ENCODE measurements at regions not wholly inside any gene's neighbourhood (a gene's known extent, or its start where the extent isn't known, plus 50 kb on each side); places are given as distances from the start of the nearest gene placed in this dataset.
"Not testable (repeated sequence)": the region's sequence is repeated elsewhere in the genome, so short reads cannot be mapped to it uniquely, and the experiment has no call there.

GRCh38 chr6:112931832-112932231 is 584.7 kb downstream of the RFPL4B start:
- in situ Hi-C loops (cut with HindIII; ENCODE audit: low pct_unique_long_range_greater_than_20kb, low sequenced_read_pairs), result no loop called here
- DNase-seq (ENCODE audit: low read depth in 1 of 2, low spot score in 1 of 2), result no peak
- no peak for TF ChIP-seq JUND (IDR thresholded peaks at IDR 0.05; ENCODE audit: low read depth)

GRCh38 chr6:112933947-112934346 is 586.8 kb downstream of the RFPL4B start:
- in situ Hi-C loops (cut with HindIII; ENCODE audit: low pct_unique_long_range_greater_than_20kb, low sequenced_read_pairs), result no loop called here
- no peak for DNase-seq (ENCODE audit: low read depth in 1 of 2, low spot score in 1 of 2)
- no peak for TF ChIP-seq JUND (IDR thresholded peaks at IDR 0.05; ENCODE audit: low read depth)

- no peak for TF ChIP-seq JUND (IDR thresholded peaks at IDR 0.05; ENCODE audit: low read depth)
- in situ Hi-C loops (cut with HindIII; ENCODE audit: low pct_unique_long_range_greater_than_20kb, low sequenced_read_pairs), result no loop called here
- no peak for DNase-seq (ENCODE audit: low read depth in 1 of 2, low spot score in 1 of 2)
Measured at GRCh38 chr6:112934433-112935327, 587.5 kb downstream of the RFPL4B start.

- in situ Hi-C loops (cut with HindIII; ENCODE audit: low pct_unique_long_range_greater_than_20kb, low sequenced_read_pairs), result no loop called here
- DNase-seq (ENCODE audit: low read depth in 1 of 2, low spot score in 1 of 2), result no peak
- TF ChIP-seq JUND (IDR thresholded peaks at IDR 0.05; ENCODE audit: low read depth), result no peak
Measured at GRCh38 chr6:112935402-112936078, 588.4 kb downstream of the RFPL4B start.

- no peak for DNase-seq (ENCODE audit: low read depth in 1 of 2, low spot score in 1 of 2)
- no peak for TF ChIP-seq JUND (IDR thresholded peaks at IDR 0.05; ENCODE audit: low read depth)
- in situ Hi-C loops (cut with HindIII; ENCODE audit: low pct_unique_long_range_greater_than_20kb, low sequenced_read_pairs), result no loop called here
Measured at GRCh38 chr6:112936079-112936472, 588.9 kb downstream of the RFPL4B start.

GRCh38 chr6:112936504-112936903 is 589.4 kb downstream of the RFPL4B start:
- DNase-seq (ENCODE audit: low read depth in 1 of 2, low spot score in 1 of 2), result no peak
- in situ Hi-C loops (cut with HindIII; ENCODE audit: low pct_unique_long_range_greater_than_20kb, low sequenced_read_pairs), result no loop called here

GRCh38 chr6:112937690-112938089 is 590.6 kb downstream of the RFPL4B start:
- in situ Hi-C loops (cut with HindIII; ENCODE audit: low pct_unique_long_range_greater_than_20kb, low sequenced_read_pairs); DNase-seq (ENCODE audit: low read depth in 1 of 2, low spot score in 1 of 2): not testable (repeated sequence)

More at GRCh38 chr6:112936504-112936903, 589.4 kb downstream of the RFPL4B start:
- no peak for TF ChIP-seq JUND (IDR thresholded peaks at IDR 0.05; ENCODE audit: low read depth)

GRCh38 chr6:112938650-112939049 is 591.5 kb downstream of the RFPL4B start:
- no peak for DNase-seq (ENCODE audit: low read depth in 1 of 2, low spot score in 1 of 2)
- TF ChIP-seq JUND (IDR thresholded peaks at IDR 0.05; ENCODE audit: low read depth), result no peak
- in situ Hi-C loops (cut with HindIII; ENCODE audit: low pct_unique_long_range_greater_than_20kb, low sequenced_read_pairs), result no loop called here

GRCh38 chr6:112939563-112939962 is 592.4 kb downstream of the RFPL4B start:
- no peak for TF ChIP-seq JUND (IDR thresholded peaks at IDR 0.05; ENCODE audit: low read depth)
- no peak for DNase-seq (ENCODE audit: low read depth in 1 of 2, low spot score in 1 of 2)
- in situ Hi-C loops (cut with HindIII; ENCODE audit: low pct_unique_long_range_greater_than_20kb, low sequenced_read_pairs), result no loop called here

- DNase-seq (ENCODE audit: low read depth in 1 of 2, low spot score in 1 of 2), result no peak
- in situ Hi-C loops (cut with HindIII; ENCODE audit: low pct_unique_long_range_greater_than_20kb, low sequenced_read_pairs), result no loop called here
Measured at GRCh38 chr6:112941613-112942012, 594.5 kb downstream of the RFPL4B start.

GRCh38 chr6:112946051-112946450 is 598.9 kb downstream of the RFPL4B start:
- in situ Hi-C loops (cut with HindIII; ENCODE audit: low pct_unique_long_range_greater_than_20kb, low sequenced_read_pairs), result no loop called here
- no peak for TF ChIP-seq JUND (IDR thresholded peaks at IDR 0.05; ENCODE audit: low read depth)
- no peak for DNase-seq (ENCODE audit: low read depth in 1 of 2, low spot score in 1 of 2)

More at GRCh38 chr6:112941613-112942012, 594.5 kb downstream of the RFPL4B start:
- TF ChIP-seq JUND (IDR thresholded peaks at IDR 0.05; ENCODE audit: low read depth), result no peak

GRCh38 chr6:112947507-112947906 is 600.4 kb downstream of the RFPL4B start:
- in situ Hi-C loops (cut with HindIII; ENCODE audit: low pct_unique_long_range_greater_than_20kb, low sequenced_read_pairs), result no loop called here
- TF ChIP-seq JUND (IDR thresholded peaks at IDR 0.05; ENCODE audit: low read depth), result no peak
- no peak for DNase-seq (ENCODE audit: low read depth in 1 of 2, low spot score in 1 of 2)

- DNase-seq (ENCODE audit: low read depth in 1 of 2, low spot score in 1 of 2), result no peak
- in situ Hi-C loops (cut with HindIII; ENCODE audit: low pct_unique_long_range_greater_than_20kb, low sequenced_read_pairs), result no loop called here
Measured at GRCh38 chr6:112951829-112952228, 604.7 kb downstream of the RFPL4B start.

GRCh38 chr6:112955743-112956142 is 608.6 kb downstream of the RFPL4B start:
- in situ Hi-C loops (cut with HindIII; ENCODE audit: low pct_unique_long_range_greater_than_20kb, low sequenced_read_pairs); DNase-seq (ENCODE audit: low read depth in 1 of 2, low spot score in 1 of 2): not testable (repeated sequence)

More at GRCh38 chr6:112951829-112952228, 604.7 kb downstream of the RFPL4B start:
- no peak for TF ChIP-seq JUND (IDR thresholded peaks at IDR 0.05; ENCODE audit: low read depth)
